GM18951 (cell line): ENCODE measurements at regions not wholly inside any gene's neighbourhood (a gene's known extent, or its start where the extent isn't known, plus 50 kb on each side); places are given as distances from the start of the nearest gene placed in this dataset.

Source experiments
- POLR2A ChIP-seq: IDR thresholded peaks from 4 replicates; pipeline ENCODE4 v1.6.1; 2011; ENCODE audit warnings: mild to moderate bottlenecking; ENCODE audit not compliant: insufficient read length, insufficient read depth; ENCODE audit errors: extremely low read depth
- in situ Hi-C: fragments of 300-500 bp; cut with MboI; formaldehyde crosslinking; loops from one replicate; pipeline ENCODE4 v1.12.0; 2022; ENCODE audit warnings: low sequenced_read_pairs, mixed read lengths, inconsistent platforms; ENCODE audit not compliant: unreplicated experiment

- in situ Hi-C loops: no loop called here
- no peak for TF ChIP-seq POLR2A
Measured at GRCh38 chr3:168186293-168186983, 90.7 kb upstream of the GOLIM4 start.

DNA sequence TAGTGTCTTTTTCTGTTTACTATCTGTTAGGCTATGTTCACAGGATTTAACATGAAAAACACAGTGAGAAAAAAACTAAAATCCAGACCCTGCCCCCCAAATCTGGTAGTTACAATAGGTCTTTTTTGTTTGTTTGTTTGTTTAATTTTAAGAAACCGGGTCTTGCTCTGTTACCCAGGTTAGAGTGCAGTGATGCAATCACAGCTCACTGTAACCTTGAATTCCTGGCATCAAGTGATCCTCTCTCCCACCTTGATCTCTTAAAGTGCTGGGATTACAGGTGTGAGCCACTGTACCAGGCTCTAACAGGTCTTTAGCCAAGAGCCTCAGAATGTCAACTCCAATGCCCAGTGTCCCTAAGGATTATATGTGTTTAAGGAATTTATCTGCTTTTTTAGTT lies 88.0 kb upstream of the GOLIM4 start:
- no peak for TF ChIP-seq POLR2A

DNA sequence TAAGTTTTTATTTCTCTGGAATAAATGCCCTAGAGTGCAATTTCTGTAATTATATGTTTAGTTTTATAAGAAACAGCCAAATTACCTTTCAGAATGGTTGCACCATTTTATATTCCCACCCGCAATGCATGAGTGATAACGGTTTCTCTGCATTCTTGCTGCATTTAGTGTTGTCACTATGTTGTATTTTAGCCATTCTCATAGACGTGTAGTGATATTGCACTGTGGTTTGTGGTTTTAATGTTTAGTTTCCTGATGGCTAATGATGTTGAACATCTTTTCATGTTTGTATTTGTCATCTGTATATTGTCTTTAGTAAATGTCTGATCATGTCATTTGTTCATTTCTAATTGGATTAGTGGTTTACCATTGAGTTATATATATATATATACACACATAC lies 73.0 kb upstream of the GOLIM4 start:
- TF ChIP-seq POLR2A: no peak
- in situ Hi-C loops: no loop called here

More for the DNA sequence above, 88.0 kb upstream of the GOLIM4 start:
- in situ Hi-C loops: no loop called here

- in situ Hi-C loops: no loop called here
Measured at GRCh38 chr3:168165390-168166269, 69.9 kb upstream of the GOLIM4 start.

GRCh38 chr3:168162172-168162571 lies 66.4 kb upstream of the GOLIM4 start:
- in situ Hi-C loops: no loop called here
- TF ChIP-seq POLR2A: no peak

More at GRCh38 chr3:168165390-168166269, 69.9 kb upstream of the GOLIM4 start:
- no peak for TF ChIP-seq POLR2A

DNA sequence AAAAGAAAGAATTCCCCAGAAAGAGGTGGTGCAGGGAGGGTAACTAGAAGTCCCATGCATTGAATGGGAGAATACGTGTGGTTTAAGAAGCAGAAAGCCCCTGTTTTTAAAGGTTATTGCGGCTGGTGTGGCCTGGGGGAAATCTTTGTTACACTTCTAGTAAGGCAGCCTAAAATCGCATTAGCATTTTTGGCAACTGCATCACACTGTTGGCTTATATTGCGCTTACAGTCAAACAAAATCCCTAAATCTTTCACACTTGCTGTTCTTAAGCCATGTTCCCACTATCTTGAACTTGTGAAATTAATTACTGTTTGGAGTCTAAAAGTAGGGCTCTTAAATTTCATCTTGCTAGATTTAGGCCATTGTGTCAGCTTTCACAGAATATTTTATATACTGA lies 66.0 kb upstream of the GOLIM4 start:
- in situ Hi-C loops: no loop called here
- no peak for TF ChIP-seq POLR2A

- in situ Hi-C loops: no loop called here
- no peak for TF ChIP-seq POLR2A
Measured at GRCh38 chr3:168157903-168158302, 62.2 kb upstream of the GOLIM4 start.

DNA sequence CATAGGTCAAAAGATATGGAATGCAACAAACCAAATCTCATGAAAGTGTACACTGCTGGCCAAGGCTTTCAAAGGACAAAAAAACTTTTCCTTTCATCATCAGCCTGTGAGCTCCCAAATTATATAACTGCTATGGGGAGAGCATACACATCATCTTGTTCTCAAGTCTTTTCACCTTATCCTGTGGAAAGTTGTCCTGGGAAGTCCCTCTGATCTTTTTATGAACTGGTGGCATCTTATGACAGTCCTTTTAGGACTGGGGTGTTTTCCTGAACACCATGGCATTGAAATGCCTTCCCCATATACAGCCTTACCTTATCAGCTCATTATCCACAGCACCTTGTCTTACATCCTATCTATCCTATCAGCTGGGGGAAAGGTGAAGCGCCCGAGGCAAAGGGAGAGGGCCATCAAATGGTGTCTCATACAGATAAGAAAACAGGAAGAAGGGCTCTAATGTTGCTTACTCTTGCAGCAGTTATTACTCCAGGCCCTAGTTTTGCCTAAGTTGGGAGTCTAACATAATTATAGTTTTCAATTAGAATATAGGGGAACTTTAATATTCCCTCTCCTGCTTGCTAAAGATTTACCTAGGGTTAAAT lies 61.5 kb upstream of the GOLIM4 start:
- in situ Hi-C loops: no loop called here

GRCh38 chr3:168156479-168156878 lies 60.8 kb upstream of the GOLIM4 start:
- no peak for TF ChIP-seq POLR2A
- in situ Hi-C loops: no loop called here

More for the DNA sequence above, 61.5 kb upstream of the GOLIM4 start:
- TF ChIP-seq POLR2A: no peak

GRCh38 chr3:168155303-168155702 lies 59.6 kb upstream of the GOLIM4 start:
- in situ Hi-C loops: no loop called here
- TF ChIP-seq POLR2A: no peak

DNA sequence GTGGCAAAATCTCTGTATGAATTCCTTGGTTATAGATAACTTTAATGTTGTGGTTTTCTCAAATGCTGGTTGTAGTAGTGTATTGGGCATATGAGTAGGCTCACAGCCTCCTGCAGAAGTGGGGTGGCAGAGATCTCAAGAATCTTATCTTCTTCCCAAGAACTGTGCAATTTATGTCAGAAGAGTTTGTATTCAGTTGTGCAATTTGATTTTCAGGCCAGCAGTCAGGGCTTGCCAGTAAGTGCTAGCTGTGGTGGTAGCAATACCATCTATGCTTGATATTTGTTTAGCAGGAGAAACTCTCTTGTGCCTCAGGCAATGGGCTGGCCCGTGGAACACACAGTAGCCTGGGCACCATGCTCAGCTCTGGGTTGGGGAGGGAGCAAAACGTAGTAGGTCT lies 58.4 kb upstream of the GOLIM4 start:
- in situ Hi-C loops: no loop called here

DNA sequence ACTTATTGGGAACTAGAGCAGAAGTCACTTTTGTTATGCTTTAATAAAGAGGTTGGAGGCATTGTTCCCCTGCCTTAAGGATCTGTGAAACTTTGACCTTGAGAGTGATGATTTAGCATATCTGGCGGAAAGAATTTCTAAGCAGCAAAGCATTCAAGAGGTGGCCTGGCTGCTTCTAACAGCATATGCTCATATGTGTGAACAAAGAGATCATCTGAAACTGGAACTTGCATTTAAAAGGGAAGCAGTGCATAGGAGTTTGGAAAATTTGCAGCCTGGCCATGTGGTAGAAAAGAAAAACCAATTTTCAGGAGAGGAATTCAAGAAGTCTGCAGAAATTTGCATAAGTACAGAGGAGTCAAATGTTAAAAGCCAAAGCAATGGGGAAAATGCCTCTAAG lies 56.4 kb upstream of the GOLIM4 start:
- no peak for TF ChIP-seq POLR2A
- in situ Hi-C loops: no loop called here

More for the DNA sequence above, 58.4 kb upstream of the GOLIM4 start:
- no peak for TF ChIP-seq POLR2A
